Kasumi-1 (cell line): ENCODE measurements at regions not wholly inside any gene's neighbourhood (a gene's known extent, or its start where the extent isn't known, plus 50 kb on each side); places are given as distances from the start of the nearest gene placed in this dataset.

ENCODE experiments used
- DNase-seq, 2 experiments: peaks; one replicate each; lab custom pipeline; 2025; lab: John Stamatoyannopoulos, UW

DNA sequence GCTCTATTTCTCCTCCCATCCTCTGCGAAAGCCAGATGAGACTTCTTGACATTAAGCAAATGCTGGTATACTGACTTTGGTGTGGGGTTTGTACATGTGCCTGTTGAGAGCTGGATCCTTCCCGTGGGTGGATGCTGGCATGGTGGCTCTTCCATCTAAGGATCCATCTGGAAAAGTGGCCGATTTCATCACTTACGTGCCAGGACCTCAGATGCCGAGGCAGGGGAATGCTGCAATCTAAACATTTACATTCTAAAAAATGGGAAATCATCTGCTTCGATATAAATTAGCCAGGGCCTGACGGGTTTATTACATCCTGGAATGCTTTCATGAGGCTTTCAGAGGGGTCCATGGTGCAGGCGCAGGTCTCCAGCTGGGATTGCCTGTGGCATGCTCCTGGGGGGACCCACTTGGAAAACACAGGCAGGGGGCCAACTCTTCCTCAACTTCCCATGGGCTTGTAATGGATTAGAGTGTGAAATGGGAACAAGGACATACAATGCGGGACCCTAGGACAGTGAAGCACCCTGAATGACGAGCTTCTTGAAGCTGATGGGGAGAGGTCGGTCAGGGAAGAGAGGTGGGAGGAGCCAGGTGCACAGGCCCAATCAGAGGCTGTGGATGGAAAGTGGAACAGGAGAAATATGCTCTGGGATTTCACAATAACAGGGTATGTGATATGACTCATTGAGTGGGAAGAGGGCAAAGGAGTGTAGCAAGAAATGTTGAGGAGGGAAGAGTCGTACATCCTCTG lies 105.5 kb upstream of the PITX1 start:
- peak in 1 of 2 experiments; percentile 5 for DNase-seq

DNA sequence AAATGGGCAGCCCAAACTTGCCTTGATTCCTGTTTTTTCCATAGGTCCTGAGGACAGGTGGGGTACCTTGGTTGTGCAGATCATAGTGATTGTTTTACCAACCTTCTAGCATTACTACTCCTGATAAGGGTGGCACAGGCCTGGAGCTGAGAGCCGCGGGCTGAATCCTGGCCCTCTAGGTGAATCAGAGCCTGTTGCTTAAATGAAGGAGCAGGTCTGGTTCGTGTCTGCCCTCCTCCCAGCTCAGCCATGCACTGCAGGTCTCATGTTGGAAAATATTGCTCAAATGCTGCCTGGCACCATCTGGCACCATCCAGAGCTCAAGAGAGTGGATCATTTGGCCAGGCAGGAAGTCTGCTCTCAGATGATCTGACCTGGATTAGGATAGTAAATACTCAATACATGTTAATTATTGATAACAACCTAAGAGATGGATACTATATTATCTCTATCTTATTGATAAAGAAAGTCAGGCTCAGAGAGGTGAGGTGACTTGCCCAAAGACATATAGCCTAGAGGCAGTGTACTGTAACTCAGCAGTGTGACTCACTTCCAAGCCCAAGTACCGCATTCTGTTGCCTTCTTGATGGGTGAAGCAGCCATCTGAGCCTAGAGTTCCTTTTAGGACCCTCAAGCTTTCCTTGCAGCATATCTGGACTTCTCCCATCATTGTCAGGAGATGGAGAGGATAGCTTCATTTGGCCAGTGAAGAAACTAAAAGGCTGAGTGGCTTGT lies 104.3 kb upstream of the PITX1 start:
- no peak for DNase-seq

DNA sequence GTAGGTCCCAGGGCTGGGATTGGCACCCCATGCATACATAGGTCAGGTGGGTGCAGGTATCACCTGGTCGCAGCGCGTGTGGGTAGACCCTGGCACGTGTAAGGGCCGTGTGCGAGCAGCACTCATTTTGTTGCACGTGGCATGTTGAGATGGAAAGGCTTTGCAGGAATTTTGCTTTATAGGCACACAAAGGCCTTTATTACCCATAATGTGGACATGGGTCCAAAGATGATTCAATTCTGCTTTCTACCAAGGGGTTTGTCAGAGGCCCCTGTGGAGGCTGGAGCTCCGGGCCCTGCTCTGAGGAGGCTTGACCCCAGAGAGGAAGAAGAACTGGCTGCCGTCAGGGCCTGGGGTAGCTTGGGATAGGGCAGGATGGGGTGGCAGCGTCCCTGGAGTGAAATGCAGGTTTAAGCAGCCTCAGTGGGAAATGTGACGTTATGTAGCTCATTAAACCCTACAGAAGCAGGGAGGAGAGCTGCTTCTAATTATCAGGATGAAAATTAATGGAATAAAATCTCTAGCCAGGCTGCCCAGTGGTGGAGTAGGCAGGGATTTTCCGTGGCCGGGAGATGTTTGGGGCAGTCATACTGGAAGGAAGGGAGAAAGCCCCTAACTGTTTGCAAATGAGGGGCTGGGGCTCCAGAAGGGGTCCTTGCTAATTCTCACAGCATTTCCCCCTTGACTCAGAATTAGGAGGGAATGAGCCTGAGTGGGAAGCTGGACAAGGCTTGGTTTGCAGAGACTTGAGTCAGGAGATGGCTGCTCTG lies 103.3 kb upstream of the PITX1 start:
- DNase-seq: no peak

DNA sequence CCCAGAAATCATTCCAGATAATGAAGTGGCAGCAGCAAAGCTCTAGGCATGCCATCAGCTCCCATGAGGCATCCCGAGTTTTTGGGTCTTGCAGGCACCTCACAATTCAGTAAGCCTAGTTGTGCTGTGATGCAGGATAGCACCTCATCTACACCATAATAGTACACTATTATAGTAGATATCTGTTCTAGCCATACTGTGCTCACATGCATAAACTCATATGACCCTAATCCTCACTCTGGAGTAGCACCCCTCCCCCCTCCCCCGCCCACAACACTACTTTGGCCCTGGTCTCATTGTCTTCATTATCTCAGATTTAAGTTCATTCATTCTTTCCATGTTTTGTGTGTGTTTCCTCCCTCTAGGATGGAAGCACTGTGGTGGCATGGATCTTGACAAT lies 102.5 kb upstream of the PITX1 start:
- no peak for DNase-seq

GRCh38 chr5:135135530-135136226 lies 101.7 kb upstream of the PITX1 start:
- no peak for DNase-seq

DNA sequence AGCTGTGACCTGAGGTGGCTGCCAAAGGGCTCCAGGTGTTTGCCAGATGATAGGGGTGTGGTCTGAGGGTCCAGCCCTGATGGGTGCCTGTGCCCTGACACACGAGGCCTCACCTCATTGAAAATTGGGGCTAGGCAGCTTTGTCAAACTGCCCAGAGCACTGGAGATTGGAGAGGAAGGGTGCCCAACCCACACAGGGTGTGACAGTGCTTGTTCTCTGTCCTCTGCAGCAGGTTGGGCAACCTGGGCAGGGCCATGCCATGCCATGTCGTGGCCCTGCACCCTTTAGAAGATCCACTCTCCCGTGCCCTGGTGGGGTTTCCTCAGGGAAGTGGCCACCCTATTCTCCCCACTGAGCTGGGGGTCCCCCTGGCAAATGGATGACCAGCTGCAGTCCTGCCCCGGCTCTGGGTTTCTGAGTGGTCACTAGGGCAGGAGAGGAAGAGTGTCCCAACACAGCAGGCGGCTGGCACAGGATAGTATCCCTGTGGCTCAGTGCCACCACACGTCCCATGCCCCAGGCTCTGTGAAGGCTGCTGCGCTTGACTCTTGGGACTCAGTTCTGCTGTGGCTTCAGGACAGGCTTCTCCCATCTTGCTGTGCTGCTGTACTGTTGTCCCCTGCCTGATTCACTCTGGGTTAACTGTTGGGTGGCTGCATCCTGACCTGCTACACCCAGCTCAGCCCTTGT lies 100.8 kb upstream of the PITX1 start:
- no peak for DNase-seq

DNA sequence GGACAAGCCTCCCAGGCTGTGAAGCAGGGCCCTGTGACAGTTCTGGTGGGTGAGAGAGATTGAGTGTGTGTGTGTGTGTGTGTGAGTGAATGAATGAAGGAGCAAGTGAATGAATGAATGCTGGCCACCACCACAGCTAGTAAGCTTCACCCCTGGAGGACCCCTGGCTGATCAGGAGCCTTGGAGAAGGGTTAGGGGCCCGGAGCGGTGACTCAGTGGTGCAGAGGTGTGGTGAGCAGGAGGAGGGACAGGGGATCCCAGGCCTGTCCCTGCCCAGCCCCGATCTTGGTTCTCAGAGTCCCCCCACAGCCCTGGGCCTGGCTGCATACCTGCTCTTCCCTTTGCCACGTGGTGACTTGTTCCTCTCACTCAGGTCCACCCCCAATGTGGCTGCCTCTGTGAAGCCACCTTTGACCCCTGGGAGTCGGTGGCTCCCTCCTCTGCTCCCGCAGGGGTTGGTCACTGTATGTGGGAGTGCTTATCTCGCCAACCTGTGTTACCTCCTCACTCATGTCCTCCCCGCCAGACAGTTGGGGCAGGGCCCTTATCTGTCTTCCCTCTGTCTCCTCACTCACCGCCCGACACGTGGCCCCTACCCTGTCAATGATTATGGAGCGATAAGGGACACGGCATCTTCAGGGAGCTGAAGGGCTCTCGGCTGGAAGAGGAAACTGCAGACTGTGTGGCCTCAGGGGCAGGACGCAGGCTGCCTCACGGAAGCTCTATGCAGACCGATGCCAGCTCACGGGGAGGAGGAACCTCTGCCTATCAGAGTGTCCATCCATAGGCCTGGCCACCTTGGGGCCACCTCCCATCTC lies 99.9 kb upstream of the PITX1 start:
- no peak for DNase-seq

DNA sequence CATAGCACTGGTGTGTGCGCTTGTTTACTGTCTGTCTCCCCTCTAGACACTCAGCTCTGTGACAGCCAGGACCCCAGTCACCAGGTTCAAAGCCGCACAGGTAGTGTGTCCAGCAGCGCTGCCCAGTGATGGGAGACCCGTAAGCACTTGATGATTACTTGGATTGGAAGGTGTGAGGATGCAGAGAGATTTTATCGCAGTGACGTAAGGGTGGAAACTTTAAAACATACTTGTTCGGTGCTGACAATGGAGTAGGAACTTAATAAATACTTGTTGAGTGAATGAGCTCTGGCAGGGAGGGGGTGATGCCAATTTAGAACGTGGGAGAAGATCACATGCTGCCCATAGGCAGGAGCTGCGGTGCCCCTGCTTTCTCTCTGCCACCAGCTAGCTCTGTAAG lies 99.2 kb upstream of the PITX1 start:
- DNase-seq: no peak

GRCh38 chr5:135131801-135132680 lies 98.0 kb upstream of the PITX1 start:
- DNase-seq: no peak

DNA sequence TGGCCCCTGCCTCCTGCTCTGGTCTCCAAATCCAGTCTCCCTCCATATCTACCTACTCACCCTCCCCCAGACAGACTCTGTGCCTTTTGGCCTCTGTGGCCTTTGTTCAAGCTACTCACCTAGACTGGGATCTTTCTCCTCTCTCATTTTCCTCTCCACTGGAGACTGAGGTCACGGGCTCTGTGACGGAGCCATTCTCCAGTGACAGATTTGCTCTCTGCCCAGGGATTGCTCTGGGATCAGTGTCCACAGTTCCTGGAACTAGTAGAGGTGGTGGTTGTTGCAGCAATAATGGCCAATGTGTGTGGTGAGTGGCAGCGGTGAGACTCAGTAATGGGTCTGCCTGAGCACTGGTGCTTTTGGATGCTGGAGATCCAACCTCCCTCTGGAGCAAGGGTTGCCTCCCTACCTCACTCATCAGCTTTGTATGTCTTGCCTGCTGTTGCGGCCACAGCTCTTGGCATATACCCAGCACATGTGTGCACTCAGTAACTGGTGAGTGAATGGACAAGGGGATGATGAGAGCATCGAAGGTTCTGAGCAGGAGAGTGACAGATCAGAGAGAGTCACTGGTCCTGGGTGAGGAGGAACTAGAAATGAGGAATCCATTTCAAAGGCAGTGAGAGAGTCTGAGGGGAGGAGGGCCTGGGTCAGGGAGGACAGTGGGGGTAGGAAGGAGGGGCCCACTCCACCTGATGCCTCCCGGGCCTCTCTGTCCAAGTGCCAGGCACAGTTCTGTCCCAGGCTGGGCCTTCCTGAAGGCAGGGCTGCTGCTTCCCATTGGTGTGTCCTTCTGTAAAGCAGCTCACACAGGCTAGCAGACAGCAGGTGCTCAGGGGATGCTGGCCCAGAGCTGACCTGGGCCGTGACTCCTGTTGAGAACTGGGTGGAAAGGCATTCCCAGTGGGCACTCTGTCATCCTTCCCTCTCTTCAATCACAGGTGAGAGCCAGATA lies 96.5 kb upstream of the PITX1 start:
- DNase-seq: no peak

DNA sequence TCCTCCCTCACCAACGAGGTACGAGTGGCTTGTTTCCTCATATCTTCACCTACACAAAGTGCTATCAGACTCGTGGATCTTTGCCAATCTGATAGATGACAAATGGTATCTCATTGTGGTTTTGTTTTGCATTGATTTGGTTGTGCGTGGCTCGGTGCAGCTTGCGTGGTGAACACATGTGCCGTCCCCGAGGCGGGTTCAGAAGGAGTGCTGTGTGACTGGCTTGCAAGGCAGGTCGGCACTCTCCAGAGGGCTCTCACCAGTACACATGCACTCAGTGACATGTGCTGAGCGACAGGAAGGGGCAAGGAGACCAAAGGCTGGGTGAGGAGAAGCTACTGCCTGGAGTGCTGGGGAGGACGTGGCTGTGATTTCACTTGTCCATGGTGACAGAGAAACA lies 95.3 kb upstream of the PITX1 start:
- no peak for DNase-seq

- DNase-seq: no peak
Observed at GRCh38 chr5:135128361-135128760, 94.3 kb upstream of the PITX1 start.

DNA sequence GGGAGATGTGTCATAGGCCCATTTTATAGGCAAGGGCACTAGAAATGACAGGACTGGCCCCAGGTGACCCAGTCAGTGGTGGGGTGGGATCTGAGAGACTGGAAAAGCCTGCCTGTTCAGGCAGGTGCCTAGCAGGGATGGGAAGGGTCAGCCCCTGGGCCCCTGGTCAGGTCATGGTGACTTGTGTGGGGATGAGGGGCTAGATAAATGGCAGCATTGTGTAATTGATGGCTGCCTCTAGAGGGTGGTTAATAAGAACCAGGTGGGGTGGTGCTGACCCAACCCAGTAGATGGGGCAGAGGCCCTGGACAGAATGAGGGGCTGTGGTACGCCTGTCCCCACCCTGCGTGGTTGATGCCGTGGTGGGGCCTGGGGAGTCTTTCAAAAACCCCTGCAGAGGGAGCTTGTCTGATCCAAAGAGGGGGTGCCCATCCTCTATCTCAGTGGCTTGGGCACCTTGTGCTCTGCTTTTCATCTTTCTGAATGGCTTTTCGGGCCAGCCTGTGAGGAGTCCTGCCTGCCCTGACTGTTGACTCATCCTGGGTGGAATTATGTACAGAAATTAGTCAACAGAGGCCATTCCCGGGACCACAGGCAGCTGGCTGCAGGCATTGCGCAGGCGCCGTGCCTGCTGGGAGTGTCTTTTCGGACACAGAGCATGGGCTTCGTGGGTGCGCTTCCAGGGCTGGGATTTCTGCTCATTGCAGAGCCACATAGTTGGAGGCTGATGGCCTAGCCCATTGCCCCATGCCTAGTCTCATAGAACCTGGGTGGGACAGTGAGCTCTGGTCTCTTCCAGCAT lies 93.6 kb upstream of the PITX1 start:
- DNase-seq: no peak

DNA sequence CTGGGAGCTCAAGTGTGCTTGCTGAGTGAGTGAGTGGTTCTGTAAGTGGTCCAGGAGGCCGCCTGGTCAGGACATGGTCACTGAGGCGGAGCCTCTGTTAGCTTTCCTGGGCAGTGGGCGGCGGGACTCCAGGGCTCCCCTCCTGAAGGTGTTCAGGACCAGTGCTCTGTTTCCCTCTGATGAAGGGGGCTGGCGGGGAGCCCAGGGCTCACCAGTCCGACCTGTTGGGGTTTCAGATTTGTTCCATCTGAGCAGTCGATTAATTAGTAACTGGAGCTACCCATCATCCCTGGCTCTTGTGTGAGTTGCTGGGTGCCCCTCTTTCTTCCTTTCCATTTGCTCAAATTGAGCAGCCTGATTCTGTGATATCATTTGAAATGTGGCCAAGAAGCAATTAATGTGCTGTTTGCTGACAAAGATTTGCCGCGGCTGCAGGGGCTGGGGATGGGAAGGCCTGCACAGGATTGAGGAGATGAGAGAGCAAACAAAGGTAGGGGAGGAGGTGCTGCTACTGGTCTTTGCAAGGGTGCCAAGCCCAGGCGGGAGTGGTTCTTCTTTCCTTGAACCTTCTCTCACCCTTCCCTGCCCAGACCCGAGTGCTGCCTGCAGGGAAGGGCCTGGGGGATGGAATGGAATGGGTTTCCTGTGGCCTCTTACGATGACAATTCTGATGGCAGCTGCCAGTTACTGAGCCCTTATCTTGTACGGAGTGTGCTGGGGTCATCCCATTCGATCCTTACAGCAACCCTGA lies 92.8 kb upstream of the PITX1 start:
- DNase-seq: no peak

DNA sequence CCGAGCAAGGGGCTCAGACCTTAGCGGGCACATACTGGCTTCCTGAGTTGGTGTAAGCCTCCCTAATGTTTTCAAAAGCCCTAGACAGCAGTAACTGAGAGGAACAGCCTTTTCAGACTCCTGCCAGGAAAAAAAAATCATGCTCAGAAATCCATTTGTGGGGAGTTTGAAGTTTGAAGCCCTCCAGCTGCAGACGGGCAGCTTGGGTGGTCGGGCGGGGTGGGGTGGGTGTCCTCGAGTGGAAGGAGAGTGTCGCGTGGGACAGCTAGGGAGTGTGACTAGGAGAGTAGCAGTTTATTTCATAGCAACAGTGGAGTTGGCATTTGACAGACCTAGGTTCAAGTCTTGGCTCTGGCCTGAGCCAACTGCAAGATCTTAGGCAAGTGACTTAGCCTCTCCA lies 90.7 kb upstream of the PITX1 start:
- DNase-seq: no peak

DNA sequence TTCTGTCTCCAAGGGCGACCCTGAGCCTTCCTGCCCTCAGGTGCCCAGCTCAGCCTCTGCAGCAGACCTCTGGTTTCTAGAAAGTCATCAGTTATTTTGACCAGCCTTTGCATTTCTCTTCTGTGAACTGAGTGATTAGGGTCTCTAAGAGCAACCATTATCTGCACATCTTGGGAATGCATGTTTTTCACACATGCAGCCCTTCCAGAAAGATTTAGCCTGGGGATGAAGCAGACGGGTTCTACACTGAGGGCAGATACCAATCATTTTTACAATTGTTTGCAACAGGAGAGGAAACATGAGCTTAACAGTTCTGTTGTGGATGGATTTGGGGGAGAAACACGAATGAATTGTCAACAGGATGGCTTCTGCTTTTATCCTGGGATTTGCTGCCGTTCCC lies 90.1 kb upstream of the PITX1 start:
- no peak for DNase-seq

DNA sequence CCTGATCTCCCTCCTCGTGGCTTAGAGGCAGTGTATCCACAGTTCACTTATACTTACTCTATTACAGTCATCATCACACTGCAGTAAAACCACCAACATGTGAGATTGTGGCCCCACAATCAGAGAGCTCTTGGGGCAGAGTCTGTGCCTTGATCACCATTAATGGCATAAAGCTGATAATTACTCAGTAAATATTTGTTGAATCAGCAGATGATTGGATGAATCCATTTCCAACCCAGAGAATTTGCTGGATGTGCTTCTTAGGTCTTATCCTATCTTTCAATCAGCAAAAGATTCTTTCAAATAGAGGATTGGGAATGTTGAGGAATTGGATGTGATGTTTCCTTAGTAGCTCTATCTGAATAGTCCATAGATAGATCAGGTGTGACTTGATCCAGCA lies 88.8 kb upstream of the PITX1 start:
- no peak for DNase-seq
